Left lung (tissue), 4 donors: ENCODE measurements at regions not wholly inside any gene's neighbourhood (a gene's known extent, or its start where the extent isn't known, plus 50 kb on each side); places are given as distances from the start of the nearest gene placed in this dataset.
A peak's percentile ranks its signal among the peaks of the same experiment; 100 is the strongest.

ENCODE experiments used
- ATAC-seq: fragments of 200-7000 bp; cut with Tn5 transposase; one replicate; pipeline ENCODE4 v1.9.1; 2020; ENCODE audit warnings: moderate library complexity
- DNase-seq, 4 donors: peaks; one replicate each; pipeline ENCODE4 v3.0.0-alpha.2; 2013 to 2020
- H3K27ac ChIP-seq, 2 donors: fragments of 200-600 bp; sonication (generic) in 1 of 2; one replicate each; pipeline versions ENCODE4 v1.5.0 to v1.8.0; 2020 to 2021
- H3K27me3 ChIP-seq, 2 donors: fragments of 200-600 bp; sonication (generic) in 1 of 2; one replicate each; pipeline versions ENCODE4 v1.5.0 to v1.8.0; 2020 to 2021
- H3K36me3 ChIP-seq, 2 donors: fragments of 200-600 bp; sonication (generic) in 1 of 2; one replicate each; pipeline versions ENCODE4 v1.5.0 to v1.8.0; 2020 to 2021
- H3K4me1 ChIP-seq, 2 donors: fragments of 200-600 bp; one replicate each; pipeline ENCODE4 v1.8.0; 2021
- H3K4me3 ChIP-seq, 2 donors: fragments of 200-600 bp; sonication (generic) in 1 of 2; one replicate each; pipeline versions ENCODE4 v1.5.0 to v1.8.0; 2020 to 2021; ENCODE audit warnings: mild to moderate bottlenecking in 1 of 2
- H3K9me3 ChIP-seq, 2 donors: fragments of 200-600 bp; sonication (generic) in 1 of 2; one replicate each; pipeline versions ENCODE4 v1.5.0 to v1.8.0; 2020 to 2021
- CTCF ChIP-seq, 2 donors: fragments of 200-600 bp; sonication (generic) in 1 of 2; IDR thresholded peaks; one replicate each; pipeline versions ENCODE4 v1.5.0 to v1.8.0; 2021; ENCODE audit warnings: antibody characterized with exemption in 2 of 2
- intact Hi-C, 2 donors: fragments of 100-400 bp; cut with DNase I; formaldehyde crosslinking; loops; one replicate each; pipeline versions ENCODE4 v1.11.2 to v1.14.2; 2022
- donor health status: DM: no; HTN: yes; CAD: no.
- donor health status: DM: no; HTN: no; CAD: no.

GRCh38 chr3:153338487-153338886 is 176.5 kb downstream of the RAP2B start:
- no peak overlapping the region for H3K4me3 ChIP-seq
- TF ChIP-seq CTCF (IDR thresholded peaks at IDR 0.05), result no peak
- ATAC-seq (peak; percentile 62), DNase-seq (no peak)
- H3K27ac ChIP-seq, result peak overlapping the region in 1 of 2 donors; percentile 55
- no peaks in the 10 kb centered on the region for H3K27me3 ChIP-seq
- H3K4me1 ChIP-seq, result peaks cover 0 to 2% of the 10 kb centered on the region in 2 donors
- intact Hi-C loops, result no loop called here
- H3K9me3 ChIP-seq, result peaks cover 0 to 9% of the 10 kb centered on the region in 2 donors
- H3K36me3 ChIP-seq, result no peaks in the 10 kb centered on the region

DNA sequence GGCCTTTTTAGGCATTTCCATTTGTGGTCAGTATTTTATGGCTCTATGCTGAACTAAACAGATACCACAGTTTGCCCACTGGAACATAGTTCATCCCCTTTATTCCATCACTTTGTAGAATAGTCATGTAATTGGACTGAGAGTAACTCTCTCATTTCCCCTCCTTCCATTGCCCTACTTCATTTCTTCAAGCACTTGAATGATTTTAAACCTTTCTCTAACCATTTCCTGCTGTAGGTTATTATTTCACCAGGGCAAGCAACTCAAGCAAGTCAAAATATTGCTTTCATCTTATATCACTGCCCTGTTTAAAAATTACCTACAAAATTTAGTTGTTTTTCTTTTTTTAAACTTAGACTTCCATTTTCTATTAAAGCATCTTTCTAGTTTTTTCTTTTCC is 177.0 kb downstream of the RAP2B start:
- TF ChIP-seq CTCF (IDR thresholded peaks at IDR 0.05), result no peak
- no peak for ATAC-seq
- H3K4me3 ChIP-seq, result no peak overlapping the region
- H3K27me3 ChIP-seq, result no peaks in the 10 kb centered on the region
- no peak for DNase-seq
- intact Hi-C loops, result no loop called here
- peaks cover 0 to 6% of the 10 kb centered on the region in 2 donors for H3K4me1 ChIP-seq
- peaks cover 0 to 9% of the 10 kb centered on the region in 2 donors for H3K9me3 ChIP-seq
- H3K27ac ChIP-seq, result peak overlapping the region in 1 of 2 donors; percentile 55
- H3K36me3 ChIP-seq, result no peaks in the 10 kb centered on the region

DNA sequence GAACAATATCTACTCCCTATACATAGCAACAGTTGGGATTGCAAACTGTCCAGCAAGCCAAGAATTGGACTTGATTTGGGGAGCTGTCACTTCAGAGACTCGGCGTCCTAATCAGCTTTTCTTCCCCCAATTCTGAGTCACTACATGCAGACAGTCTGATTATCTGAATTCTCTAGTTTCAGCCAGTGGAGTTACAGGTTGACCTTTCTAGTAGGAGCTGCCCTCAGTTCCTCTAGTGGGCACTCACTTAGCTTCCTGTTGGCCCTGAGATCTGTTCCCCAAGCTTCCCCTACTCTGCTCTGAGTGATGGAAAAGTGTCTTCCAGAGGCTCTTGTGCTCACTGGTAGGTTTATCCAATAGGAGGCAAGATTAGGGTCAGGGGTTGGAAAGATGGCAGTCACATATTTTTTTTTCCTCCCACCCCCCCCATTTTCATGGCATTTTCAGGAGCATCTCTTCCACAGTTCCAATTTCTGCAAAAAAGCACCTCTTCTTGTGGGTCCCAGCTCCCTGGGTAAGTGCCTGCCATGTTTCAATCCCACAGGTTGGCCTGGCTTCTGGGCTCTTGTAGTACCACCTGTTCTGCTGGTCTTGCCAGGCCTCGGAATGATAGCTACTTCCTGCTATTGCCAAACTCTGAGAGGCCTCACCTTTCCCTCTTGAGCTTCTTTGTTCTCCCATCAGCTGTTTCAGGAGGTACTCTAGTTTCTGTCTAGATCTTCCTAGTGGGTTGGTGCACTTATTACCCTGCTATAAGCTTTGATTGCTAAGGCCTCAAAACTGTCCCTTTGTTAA is 182.2 kb downstream of the RAP2B start:
- ATAC-seq (peak; percentile 75), DNase-seq (peak in 1 of 4 donors; percentile 45)
- intact Hi-C loops, result no loop called here
- Histone ChIP-seq H3K4me1 (peaks cover 0 to 6% of the 10 kb centered on the region in 2 donors), H3K27me3 (no peaks in the 10 kb centered on the region), H3K36me3 (no peaks in the 10 kb centered on the region), H3K9me3 (peaks cover 0 to 9% of the 10 kb centered on the region in 2 donors), H3K4me3 (no peak overlapping the region), H3K27ac (peak overlapping the region in 1 of 2 donors; percentile 40)
- TF ChIP-seq CTCF (IDR thresholded peaks at IDR 0.05), result no peak

GRCh38 chr3:153348457-153349107 is 186.6 kb downstream of the RAP2B start:
- intact Hi-C loops, result no loop called here
- TF ChIP-seq CTCF (IDR thresholded peaks at IDR 0.05), result no peak
- peaks cover 0 to 3% of the 10 kb centered on the region in 2 donors for H3K4me1 ChIP-seq
- no peak overlapping the region for H3K4me3 ChIP-seq
- H3K27ac ChIP-seq, result no peak overlapping the region
- no peaks in the 10 kb centered on the region for H3K9me3 ChIP-seq
- DNase-seq (no peak), ATAC-seq (no peak)
- H3K36me3 ChIP-seq, result no peaks in the 10 kb centered on the region
- no peaks in the 10 kb centered on the region for H3K27me3 ChIP-seq

DNA sequence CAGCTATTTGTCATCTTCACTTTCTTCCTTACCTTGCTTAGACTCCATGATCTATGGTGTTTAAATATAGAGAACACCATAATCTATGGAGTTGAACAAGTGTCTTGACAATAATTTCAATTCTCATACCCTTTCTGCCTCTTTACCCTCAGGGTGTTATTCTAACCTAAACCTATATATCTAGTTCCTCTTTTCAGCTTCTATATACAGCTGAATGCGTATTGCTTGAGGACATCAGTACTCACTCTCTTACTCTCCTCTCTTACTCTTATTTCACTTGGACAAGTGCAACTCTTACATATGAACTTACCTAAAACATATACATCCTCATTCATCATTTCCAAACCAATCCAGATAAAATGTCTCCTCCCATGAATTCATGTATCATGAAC is 187.1 kb downstream of the RAP2B start:
- Histone ChIP-seq H3K9me3 (no peaks in the 10 kb centered on the region), H3K4me3 (no peak overlapping the region), H3K4me1 (no peaks in the 10 kb centered on the region), H3K27me3 (no peaks in the 10 kb centered on the region), H3K27ac (no peak overlapping the region), H3K36me3 (no peaks in the 10 kb centered on the region)
- DNase-seq (no peak), ATAC-seq (no peak)
- no peak for TF ChIP-seq CTCF (IDR thresholded peaks at IDR 0.05)
- intact Hi-C loops, result no loop called here
